HepG2 (cell line): ENCODE measurements at regions not wholly inside any gene's neighbourhood (a gene's known extent, or its start where the extent isn't known, plus 50 kb on each side); places are given as distances from the start of the nearest gene placed in this dataset.

Experiments
- GLI4 ChIP-seq: sonication (generic); formaldehyde crosslinking; IDR thresholded peaks from 2 replicates; pipeline ENCODE4 v1.5.1; 2020; ENCODE audit warnings: missing genetic modification reagents, mild to moderate bottlenecking, moderate library complexity, borderline replicate concordance
- ZFX ChIP-seq: sonication (generic); formaldehyde crosslinking; IDR thresholded peaks from 2 replicates; pipeline ENCODE4 v1.4.0; 2020; ENCODE audit warnings: mild to moderate bottlenecking, low read depth, missing genetic modification reagents, moderate library complexity
- ZNF232 ChIP-seq: sonication (generic); formaldehyde crosslinking; IDR thresholded peaks from 2 replicates; pipeline ENCODE4 v1.4.0; 2020; ENCODE audit warnings: missing genetic modification reagents, borderline replicate concordance
- ZNF788 ChIP-seq: sonication (generic); formaldehyde crosslinking; IDR thresholded peaks from 2 replicates; pipeline ENCODE4 v1.5.0; 2020; ENCODE audit warnings: mild to moderate bottlenecking, missing genetic modification reagents, borderline replicate concordance

DNA sequence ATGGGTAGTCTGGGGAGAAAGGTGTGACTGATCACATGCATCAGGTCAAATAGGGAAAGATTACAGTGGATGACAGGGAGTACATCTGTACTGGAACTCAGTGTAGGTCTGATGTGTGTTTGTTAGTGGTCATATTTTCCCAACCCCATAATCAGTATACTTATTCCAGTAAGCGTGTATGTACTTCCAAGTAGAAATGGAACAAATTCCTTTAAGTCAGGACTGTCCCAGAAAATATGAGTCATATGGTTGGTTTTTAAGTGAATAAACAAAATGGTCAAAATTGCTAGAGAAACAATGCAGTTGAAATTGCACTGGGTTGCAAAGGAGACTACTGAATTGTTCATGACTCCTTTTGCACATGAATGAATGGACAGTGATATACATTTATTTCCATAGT is 118.8 kb upstream of the MYO3A start:
- TF ChIP-seq ZFX (CRISPR knock-in tag) (no peak), ZNF788 (CRISPR knock-in tag) (no peak), ZNF232 (CRISPR knock-in tag) (no peak), GLI4 (CRISPR knock-in tag) (no peak)
